Common myeloid progenitor, CD34-positive (primary cell): ENCODE measurements at regions not wholly inside any gene's neighbourhood (a gene's known extent, or its start where the extent isn't known, plus 50 kb on each side); places are given as distances from the start of the nearest gene placed in this dataset.
"Not testable (repeated sequence)": the region's sequence is repeated elsewhere in the genome, so short reads cannot be mapped to it uniquely, and the experiment has no call there.

ENCODE experiments used
- CTCF ChIA-PET: fragments of 350-600 bp; sonication (Branson Sonifier 250); formaldehyde crosslinking; loops from one replicate; lab custom pipeline; 2021; ENCODE audit warnings: antibody characterized with exemption; lab: Charles Lee
- POLR2A ChIA-PET: fragments of 350-600 bp; sonication (Branson Sonifier 250); formaldehyde crosslinking; loops from one replicate; lab custom pipeline; 2021; ENCODE audit warnings: antibody characterized with exemption; lab: Charles Lee
- DNase-seq, 3 donors: peaks; one replicate each; pipeline versions ENCODE4 v3.0.0 to v3.0.0-alpha.2; 2013
- H3K27ac ChIP-seq, 2 experiments: 1 replicate in 1 of 2; 2 replicates in 1 of 2; pipeline ENCODE4 v1.7.0; 2013; ENCODE audit warnings: inconsistent platforms in 2 of 2, low read length in 2 of 2, mild to moderate bottlenecking in 2 of 2, low read depth in 1 of 2, moderate library complexity in 1 of 2; ENCODE audit not compliant: severe bottlenecking in 2 of 2, insufficient read depth in 1 of 2, poor library complexity in 1 of 2
- H3K27me3 ChIP-seq, 5 experiments: replicated peaks in 2 of 5; 1 replicate in 3 of 5; 2 replicates in 2 of 5; pipeline versions ENCODE4 v1.6.1 to v1.7.0; 2013; ENCODE audit warnings: low read length in 4 of 5, mild to moderate bottlenecking in 2 of 5, moderate library complexity in 2 of 5, inconsistent platforms in 1 of 5; ENCODE audit not compliant: insufficient read depth in 5 of 5, control insufficient read depth in 4 of 5
- H3K36me3 ChIP-seq, 4 experiments: 1 replicate in 2 of 4; 2 replicates in 2 of 4; pipeline versions ENCODE4 v1.6.1 to v1.7.0; 2013; ENCODE audit warnings: low read length in 3 of 4, control low read depth in 1 of 4, mild to moderate bottlenecking in 1 of 4; ENCODE audit not compliant: control insufficient read depth in 4 of 4, insufficient read depth in 4 of 4
- H3K4me1 ChIP-seq, 4 experiments: 1 replicate in 3 of 4; 2 replicates in 1 of 4; pipeline versions ENCODE4 v1.6.1 to v1.7.1; 2013; ENCODE audit warnings: low read length in 3 of 4, mild to moderate bottlenecking in 3 of 4, control low read depth in 1 of 4, inconsistent platforms in 1 of 4, moderate library complexity in 1 of 4; ENCODE audit not compliant: control insufficient read depth in 4 of 4, insufficient read depth in 4 of 4; ENCODE audit errors: control extremely low read depth in 1 of 4
- H3K4me3 ChIP-seq, 7 experiments: 1 replicate in 4 of 7; 2 replicates in 3 of 7; pipeline versions ENCODE4 v1.5.1 to v1.7.0; 2013; ENCODE audit warnings: mild to moderate bottlenecking in 7 of 7, low read length in 6 of 7, moderate library complexity in 6 of 7, inconsistent platforms in 2 of 7, low read depth in 2 of 7, control low read depth in 1 of 7; ENCODE audit not compliant: insufficient read depth in 4 of 7, control insufficient read depth in 1 of 7; ENCODE audit errors: extremely low read depth in 1 of 7
- H3K9me3 ChIP-seq, 5 experiments: 1 replicate in 4 of 5; 2 replicates in 1 of 5; pipeline versions ENCODE4 v1.6.1 to v1.7.1; 2013; ENCODE audit warnings: low read length in 4 of 5, mild to moderate bottlenecking in 2 of 5, inconsistent platforms in 1 of 5, low read depth in 1 of 5, moderate library complexity in 1 of 5; ENCODE audit not compliant: control insufficient read depth in 4 of 5, insufficient read depth in 2 of 5; ENCODE audit errors: control extremely low read depth in 1 of 5
- WGBS: methylation state at CpG from one replicate; pipeline ENCODE4 v1.1.5; 2013; ENCODE audit not compliant: insufficient coverage; 5-methylcytosine and 5-hydroxymethylcytosine counted together

DNA sequence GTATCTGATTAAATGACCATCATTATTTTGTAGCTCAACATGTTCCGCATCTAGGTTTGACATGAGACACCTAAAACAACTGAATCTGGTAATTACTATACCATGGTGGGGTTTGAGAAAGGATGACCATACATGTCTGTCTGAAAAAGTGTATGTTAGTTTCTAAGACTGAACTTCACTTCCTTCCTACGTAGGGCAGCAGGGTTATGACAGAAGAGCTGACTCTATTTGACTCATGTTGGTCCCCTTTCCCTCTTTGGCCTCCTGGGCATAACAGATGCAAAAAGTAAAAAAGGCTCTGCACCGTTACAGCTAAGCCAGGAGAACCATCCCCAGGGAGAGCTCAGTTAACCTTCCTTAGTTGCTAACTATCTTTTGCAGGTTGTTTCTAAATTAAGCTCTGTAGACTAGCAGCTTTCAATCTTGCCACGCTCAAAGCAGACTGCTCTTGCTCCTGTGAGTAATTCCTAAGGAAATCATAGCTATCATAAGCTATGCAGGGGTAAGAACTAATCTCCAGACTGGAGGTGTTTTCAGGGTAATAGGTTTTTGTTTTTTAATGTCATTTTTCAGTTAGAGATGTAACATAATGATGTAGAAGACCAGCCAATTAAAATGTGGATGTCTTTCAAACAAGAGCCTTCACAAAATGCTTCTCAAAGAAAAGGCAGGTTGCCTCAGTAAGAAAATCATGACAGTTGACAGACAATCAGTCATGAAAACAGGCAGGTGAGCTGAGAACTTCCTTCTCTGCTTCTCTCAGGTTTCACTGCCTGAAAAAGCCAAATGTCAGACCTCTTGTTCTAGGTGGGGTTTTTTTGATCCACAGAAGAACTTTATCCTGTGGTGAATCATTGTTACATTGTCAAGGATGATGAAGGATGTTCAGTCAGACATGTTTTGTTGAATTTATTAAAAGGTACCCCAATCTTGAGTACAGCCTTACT, 66.9 kb upstream of the DAPP1 start:
- H3K27ac ChIP-seq: no peak overlapping the region
- DNase-seq: no peak
- H3K27me3 ChIP-seq: no peaks in the 10 kb centered on the region
- no peaks in the 10 kb centered on the region for H3K36me3 ChIP-seq
- CTCF ChIA-PET: interaction anchor here (0.9 kb wide), 1 partner anchor 12 kb away, joined by 3 read pairs; no protein-coding TSS in a partner anchor
- POLR2A ChIA-PET: interaction anchor here (0.7 kb wide), 1 partner anchor 9 kb away, joined by 3 read pairs; no protein-coding TSS in a partner anchor
- H3K4me1 ChIP-seq: no peaks in the 10 kb centered on the region
- no peak overlapping the region for H3K4me3 ChIP-seq
- no peaks in the 10 kb centered on the region for H3K9me3 ChIP-seq
- 86% methylated on average over 2 of the region's 4 CpGs for WGBS

DNA sequence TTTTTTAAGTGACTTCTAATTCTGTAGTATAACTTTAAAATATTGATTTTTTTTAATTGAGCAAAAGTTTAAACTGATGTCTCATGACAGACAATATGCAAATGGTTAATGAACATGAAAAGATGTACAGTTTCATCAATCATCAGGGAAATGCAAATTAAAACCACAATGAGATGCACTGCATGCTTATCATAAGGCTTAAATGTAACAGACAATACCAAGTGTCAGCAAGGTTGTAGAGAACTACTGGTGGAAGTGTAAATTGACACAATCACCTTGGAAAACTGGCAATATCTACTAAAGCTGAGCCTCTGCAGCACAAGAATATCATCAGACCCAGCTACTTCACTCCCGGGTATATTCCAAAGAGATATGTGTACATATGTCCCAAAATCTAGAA, 70.2 kb upstream of the DAPP1 start:
- Histone ChIP-seq H3K27ac (no peak overlapping the region), H3K4me3 (no peak overlapping the region), H3K27me3 (no peaks in the 10 kb centered on the region), H3K4me1 (no peaks in the 10 kb centered on the region), H3K9me3 (no peaks in the 10 kb centered on the region), H3K36me3 (no peaks in the 10 kb centered on the region)
- ChIA-PET POLR2A (no interaction called here), CTCF (interaction anchor here (0.8 kb wide), 1 partner anchor 25 kb away, joined by 3 read pairs; no protein-coding TSS in a partner anchor)
- DNase-seq: no peak
- no CpG with 5 or more reads among the region's 1 CpG for WGBS

DNA sequence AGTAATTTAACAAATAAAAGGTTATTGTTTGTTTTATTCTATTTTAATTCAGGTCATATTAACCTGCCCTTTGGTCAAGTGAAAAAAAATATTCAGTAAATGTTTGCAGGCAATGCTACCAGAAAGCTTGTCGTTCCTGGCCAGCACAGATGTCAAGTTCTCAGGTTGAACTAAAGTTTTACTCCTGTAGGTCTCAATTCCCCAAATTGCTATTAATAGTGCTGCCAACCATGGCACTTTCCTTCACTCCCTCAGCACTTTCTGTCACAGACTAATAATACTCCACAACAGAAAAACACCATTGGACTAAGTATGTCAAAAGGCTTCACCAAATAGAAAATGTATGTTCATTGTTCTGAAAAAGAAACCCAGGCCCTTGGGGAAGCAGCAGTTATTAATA, 79.2 kb upstream of the C4orf54 start:
- Histone ChIP-seq H3K36me3 (no peaks in the 10 kb centered on the region), H3K9me3 (peaks cover 0 to 7% (median 0%) of the 10 kb centered on the region in 5 experiments), H3K4me1 (no peaks in the 10 kb centered on the region), H3K4me3 (no peak overlapping the region), H3K27me3 (no peaks in the 10 kb centered on the region), H3K27ac (no peak overlapping the region)
- no peak for DNase-seq
- POLR2A ChIA-PET: no interaction called here
- CTCF ChIA-PET: interaction anchor here (1.2 kb wide), 1 partner anchor 74 kb away, joined by 3 read pairs; no protein-coding TSS in a partner anchor
- WGBS: 89% methylated on average over 1 of the region's 1 CpG

DNA sequence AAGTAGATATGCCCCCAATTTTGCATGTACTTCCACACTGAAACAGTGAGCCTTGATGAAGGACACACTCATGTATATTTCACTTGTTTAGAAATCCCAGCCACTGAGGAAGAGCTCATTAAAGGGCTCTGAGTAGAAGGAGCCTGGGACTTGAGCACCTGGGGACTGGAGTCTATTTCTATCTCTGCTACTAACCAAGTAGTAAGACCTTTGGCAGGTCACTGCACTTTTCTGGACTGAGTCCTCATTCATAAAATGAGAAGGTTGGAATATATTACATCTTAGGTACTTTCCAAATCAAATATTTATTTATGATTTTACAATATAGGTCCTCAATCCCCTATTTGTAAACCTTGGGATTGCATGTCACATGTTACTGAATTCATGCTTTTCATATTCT, 78.2 kb upstream of the C4orf54 start:
- H3K4me1 ChIP-seq: no peaks in the 10 kb centered on the region
- ChIA-PET POLR2A (no interaction called here), CTCF (interaction anchor here (1.0 kb wide), 1 partner anchor 72 kb away, joined by 4 read pairs; no protein-coding TSS in a partner anchor)
- peaks cover 0 to 7% (median 0%) of the 10 kb centered on the region in 5 experiments for H3K9me3 ChIP-seq
- H3K27me3 ChIP-seq: no peaks in the 10 kb centered on the region
- no peak for DNase-seq
- H3K4me3 ChIP-seq: no peak overlapping the region
- no peak overlapping the region for H3K27ac ChIP-seq
- no peaks in the 10 kb centered on the region for H3K36me3 ChIP-seq

DNA sequence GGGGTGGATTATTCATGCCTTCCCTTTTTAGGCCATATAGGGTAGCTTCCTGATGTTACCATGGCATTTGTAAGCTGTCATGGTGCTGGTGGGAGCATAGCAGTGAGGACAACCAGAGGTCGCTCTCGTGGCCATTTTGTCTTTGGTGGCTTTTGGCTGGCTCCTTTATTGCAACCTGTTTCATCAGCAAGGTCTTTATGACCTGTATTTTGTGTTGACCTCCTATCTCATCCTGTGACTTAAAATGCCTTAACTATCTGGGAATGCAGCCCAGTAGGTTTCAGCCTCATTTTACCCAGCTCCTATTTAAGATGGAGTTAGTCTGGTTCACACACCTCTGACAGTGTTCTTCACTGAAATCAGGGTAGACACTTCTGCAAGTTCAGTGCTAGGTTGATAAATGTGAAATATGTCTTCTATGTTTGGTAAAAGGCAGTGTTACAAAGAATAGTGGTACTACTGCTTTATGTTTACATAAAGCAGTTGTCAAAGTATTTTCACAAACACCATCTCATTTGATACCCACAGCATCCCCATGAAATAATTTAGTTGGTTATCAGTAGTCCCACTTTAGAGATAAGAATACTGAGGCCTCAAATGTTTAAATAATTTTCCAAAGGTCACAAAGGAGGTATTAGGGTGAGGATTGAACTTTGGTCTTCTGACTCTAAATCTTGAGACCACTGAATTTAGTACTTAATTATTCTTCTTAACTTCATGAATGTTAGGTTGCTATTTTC, 77.1 kb upstream of the C4orf54 start:
- DNase-seq: no peak
- Histone ChIP-seq H3K27me3 (no peaks in the 10 kb centered on the region), H3K9me3 (peaks cover 0 to 6% (median 0%) of the 10 kb centered on the region in 5 experiments), H3K36me3 (no peaks in the 10 kb centered on the region), H3K27ac (no peak overlapping the region), H3K4me3 (no peak overlapping the region), H3K4me1 (no peaks in the 10 kb centered on the region)
- POLR2A ChIA-PET: no interaction called here
- 93% methylated on average over 2 of the region's 2 CpGs for WGBS
- CTCF ChIA-PET: no interaction called here

DNA sequence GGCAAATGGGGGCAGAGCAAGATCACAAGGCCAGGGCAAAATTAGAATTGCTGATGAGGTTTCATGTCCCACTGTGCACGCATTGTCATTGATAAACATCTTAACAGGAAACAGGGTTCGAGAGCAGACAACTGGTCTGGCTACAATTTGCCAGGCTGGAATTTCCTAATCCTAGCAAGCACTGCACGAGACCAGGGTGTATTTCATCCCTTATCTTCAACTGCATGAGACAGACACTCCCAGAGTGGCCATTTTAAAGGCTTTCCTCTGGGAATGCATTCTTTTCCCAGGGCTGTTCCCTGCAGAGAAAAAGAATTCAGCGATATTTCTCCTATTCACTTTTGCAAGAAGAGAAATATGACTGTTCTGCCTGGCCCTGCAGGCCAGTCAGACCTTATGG, 75.8 kb upstream of the C4orf54 start:
- CTCF ChIA-PET, POLR2A ChIA-PET, H3K4me3 ChIP-seq, DNase-seq, H3K27ac ChIP-seq, H3K9me3 ChIP-seq, H3K4me1 ChIP-seq, H3K27me3 ChIP-seq, H3K36me3 ChIP-seq: not testable (repeated sequence)
- 79% methylated on average over 4 of the region's 4 CpGs for WGBS

DNA sequence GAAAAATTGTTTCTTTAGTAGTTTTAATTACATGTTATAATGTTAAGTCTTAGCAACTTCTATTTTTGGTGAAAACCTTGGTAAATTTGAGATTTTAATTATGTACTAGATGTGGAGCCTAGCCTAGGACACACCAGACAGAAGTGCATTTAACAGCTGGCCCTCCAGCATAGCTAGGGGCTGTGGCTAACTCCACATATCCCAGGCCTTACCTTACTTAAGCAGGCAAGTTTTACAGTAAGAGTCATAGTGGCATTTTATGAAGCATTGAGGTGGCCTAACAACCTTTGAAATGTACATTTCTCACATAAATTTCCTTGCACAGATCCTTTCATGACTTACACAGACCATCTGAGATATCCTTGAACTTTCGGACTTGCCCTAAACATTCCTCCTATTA, 71.6 kb upstream of the C4orf54 start:
- DNase-seq: no peak
- Histone ChIP-seq H3K36me3 (no peaks in the 10 kb centered on the region), H3K4me1 (peaks cover 0 to 5% (median 2%) of the 10 kb centered on the region in 4 experiments), H3K9me3 (no peaks in the 10 kb centered on the region), H3K4me3 (no peak overlapping the region), H3K27me3 (no peaks in the 10 kb centered on the region), H3K27ac (no peak overlapping the region)
- CTCF ChIA-PET: no interaction called here
- no CpG with 5 or more reads among the region's 1 CpG for WGBS
- POLR2A ChIA-PET: no interaction called here
